ENCODE measurements at regions not wholly inside any gene's neighbourhood (a gene's known extent, or its start where the extent isn't known, plus 50 kb on each side); places are given as distances from the start of the nearest gene placed in this dataset.
"Not testable (repeated sequence)": the region's sequence is repeated elsewhere in the genome, so short reads cannot be mapped to it uniquely, and the experiment has no call there.

DNA sequence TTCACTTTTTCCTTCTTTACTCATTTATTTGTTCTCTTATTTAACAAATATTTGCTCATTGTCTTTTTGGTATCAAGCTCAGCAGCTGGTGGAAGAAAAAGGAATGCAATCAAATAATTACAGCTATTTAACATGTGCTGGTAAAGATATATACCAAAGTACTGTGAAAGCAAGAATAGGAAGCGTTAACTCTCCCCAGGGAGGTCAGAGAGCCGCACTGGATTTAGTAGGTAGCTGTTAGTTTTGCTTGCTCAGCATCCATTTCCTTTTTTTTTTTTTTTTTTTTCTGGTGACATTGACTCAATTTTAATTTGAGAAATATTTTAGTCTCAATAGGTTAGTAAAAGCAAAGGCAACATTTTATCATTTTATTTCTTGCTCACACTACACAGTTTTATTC lies 308.5 kb upstream of the MDFIC2 start:
- DNase-seq: no peak

- no peak for DNase-seq
Observed at GRCh38 chr3:70620367-70620766, 307.9 kb upstream of the MDFIC2 start.

DNA sequence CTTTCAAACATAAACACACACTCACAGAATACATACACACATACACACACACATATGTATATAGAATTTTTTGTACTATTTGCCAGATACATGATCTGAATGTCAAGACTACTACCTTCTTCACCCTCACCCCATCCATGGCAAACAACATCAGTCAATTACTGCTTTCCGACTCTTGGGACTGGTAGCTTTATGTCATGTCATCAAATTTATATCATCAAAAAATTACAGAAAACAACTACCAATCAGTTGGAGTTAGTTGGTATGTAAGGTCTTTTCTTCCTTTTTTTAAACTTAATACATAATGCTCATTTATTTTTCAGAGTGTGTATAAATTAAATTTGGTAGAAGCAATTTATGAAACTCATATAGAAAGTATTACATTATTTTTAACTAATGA lies 305.7 kb upstream of the MDFIC2 start:
- DNase-seq: no peak

DNA sequence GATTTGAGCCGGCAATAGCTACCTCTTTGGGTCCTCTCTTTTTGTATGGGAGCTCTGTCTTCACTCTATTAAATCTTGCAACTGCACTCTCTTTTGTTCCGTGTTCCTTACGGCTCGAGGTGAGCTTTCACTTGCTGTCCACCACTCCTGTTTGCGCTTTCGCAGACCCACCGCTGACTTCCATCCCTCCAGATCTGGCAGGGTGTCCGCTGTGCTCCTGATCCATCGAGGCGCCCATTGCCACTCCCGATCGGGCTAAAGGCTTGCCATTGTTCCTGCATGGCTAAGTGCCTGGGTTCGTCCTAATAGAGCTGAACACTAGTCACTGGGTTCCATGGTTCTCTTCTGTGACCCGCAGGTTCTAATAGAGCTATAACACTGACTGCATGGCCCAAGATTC lies 304.9 kb upstream of the MDFIC2 start:
- not testable (repeated sequence) for DNase-seq

GRCh38 chr3:70615286-70615685 lies 302.8 kb upstream of the MDFIC2 start:
- no peak for DNase-seq

GRCh38 chr3:70614111-70614510 lies 301.7 kb upstream of the MDFIC2 start:
- DNase-seq: no peak

DNA sequence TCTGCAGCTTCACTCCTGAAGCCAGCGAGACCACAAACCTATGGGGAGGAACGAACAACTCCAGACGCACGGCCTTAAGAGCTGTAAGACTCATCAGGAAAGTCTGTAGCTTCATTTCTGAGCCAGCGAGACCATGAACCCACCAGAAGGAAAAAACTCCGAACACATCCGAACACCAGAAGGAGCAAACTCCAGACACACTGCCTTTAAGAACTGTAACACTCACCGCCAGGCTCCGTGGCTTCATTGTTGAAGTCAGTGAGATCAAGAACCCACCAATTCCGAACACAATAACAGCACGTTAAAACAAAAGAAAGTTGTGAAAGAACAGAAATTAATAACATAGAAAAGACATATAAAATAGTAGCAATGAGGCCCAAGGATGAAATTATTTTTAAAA lies 300.5 kb upstream of the MDFIC2 start:
- no peak for DNase-seq

GRCh38 chr3:70611667-70612277 lies 299.3 kb upstream of the MDFIC2 start:
- not testable (repeated sequence) for DNase-seq

DNA sequence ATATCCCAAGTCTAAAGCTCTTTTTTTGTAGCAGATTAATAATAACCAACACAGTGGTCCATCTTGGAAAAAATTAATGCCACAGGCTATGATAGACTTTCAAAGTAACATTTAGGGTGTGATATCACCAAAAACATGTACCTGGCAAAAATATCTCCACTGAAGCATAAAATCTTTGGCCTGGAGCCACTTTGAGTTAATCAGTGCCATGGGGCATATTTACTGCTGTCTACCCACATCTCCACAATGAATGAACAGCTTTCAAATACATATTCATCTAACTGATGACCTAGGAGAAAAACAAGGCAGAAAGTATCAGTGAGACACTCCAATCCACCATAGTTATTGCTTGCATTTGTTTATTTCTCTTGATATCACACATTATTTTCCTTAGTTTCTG lies 296.0 kb upstream of the MDFIC2 start:
- DNase-seq: no peak

DNA sequence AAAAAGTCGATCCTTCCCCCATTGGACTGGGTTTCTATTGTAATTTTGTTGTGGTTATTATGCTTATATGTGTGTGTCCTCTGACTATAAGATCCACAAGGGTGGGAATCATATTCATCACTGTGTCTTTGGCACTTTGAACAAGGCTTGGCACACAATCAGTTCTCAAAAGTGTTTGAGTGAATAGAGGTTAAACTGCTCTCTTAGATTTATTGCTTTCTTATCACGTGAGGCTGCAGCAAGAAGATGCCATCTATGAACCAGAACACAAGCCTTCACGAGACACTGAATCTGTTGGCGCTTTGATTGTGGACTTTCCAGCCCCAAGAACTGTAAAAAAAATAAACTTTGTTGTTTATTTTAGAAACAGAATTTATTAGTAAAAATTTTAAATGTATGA lies 295.0 kb upstream of the MDFIC2 start:
- no peak for DNase-seq

DNA sequence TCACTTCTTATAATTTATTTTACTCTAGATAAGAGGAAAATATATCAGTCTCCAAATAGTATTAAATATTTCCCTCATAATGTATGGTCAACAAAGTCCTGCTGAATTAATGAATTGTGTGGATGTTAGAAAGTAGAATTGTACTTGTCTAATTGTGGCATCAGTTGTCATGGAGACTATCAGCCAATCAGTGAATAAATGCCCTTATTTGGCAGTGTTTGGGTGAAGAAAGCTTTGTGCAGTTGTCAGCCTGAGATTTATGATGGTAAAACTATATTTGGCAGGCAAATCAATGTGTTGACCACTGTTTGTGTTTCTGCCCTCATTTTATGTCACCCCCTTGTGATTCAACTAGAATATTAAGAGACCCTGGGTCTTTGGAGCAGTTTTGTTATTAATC lies 293.6 kb upstream of the MDFIC2 start:
- DNase-seq: no peak

DNA sequence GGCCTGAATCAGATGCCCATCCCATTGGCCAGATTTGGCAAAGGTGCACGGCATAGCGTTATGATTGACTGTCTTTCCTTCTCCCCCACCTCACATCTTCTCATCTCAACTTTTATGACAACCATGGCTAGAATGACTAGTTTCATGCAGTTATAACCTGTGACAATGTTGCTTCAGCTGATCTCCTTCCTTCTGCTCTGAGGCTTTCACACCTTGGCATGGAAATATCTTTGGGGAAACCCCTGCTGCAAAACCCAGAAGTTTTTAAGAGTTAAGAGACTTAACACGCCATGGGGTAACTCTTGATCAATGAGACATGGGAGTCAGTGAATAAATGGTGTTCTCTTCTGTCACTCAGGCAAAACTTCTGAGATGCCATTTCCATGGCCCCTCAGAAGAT lies 290.7 kb upstream of the MDFIC2 start:
- no peak for DNase-seq

DNA sequence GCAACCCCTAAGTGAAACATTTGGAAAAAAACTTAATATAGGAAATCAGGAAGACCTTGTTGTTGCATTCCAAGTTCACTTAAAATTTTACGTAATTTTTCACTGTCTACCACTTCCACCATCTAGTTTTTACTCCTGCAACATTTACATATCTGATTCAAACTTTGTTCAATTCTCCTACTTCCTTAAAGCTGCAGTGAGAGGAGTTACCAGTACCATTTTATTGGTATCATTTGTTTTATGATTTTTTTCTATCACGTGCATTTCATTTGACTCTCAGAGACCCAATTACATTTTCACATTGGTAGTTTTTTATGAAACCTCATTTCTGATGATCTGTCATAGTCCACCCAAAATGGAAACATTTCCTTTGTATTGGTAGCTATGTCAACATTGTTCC lies 284.9 kb upstream of the MDFIC2 start:
- no peak for DNase-seq

DNA sequence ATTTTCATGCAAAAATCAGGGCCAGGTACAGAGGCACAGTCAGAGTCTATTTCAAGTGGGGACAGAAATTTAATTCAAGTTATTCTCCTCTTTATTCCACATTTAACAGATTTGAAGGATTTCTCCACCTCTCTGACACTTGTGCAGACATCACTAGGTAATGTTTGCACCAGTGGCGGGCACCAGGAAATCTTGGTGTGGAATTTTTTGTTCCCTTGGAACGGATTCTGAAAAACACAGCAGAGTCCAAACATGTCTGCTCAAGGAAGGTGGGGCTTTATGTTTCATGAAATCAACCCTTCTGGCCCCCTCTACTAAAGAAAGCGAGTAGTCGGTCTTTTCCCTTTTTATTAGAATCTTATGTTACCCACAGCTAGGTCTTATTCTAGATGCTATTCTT lies 271.2 kb upstream of the MDFIC2 start:
- DNase-seq: no peak

DNA sequence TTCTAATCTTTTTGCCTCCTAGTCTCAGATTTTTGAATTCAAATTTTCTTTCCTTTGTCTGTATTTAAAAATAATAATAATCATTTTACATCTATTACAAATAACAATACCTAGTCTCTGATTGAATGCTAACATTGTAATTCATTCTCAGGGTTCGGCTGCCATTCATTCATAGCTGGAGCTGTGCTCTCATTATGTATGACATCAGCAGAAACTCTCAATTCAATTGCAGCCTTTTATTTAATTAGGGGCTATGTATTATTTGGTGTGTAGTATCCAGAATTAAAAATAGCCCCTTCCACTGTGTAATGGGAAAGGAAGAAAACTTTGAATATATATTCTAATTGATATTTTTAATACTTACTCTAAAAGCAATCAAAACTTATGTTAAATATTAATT lies 270.4 kb upstream of the MDFIC2 start:
- DNase-seq: no peak

- no peak for DNase-seq
Observed at GRCh38 chr3:70580021-70580420, 267.6 kb upstream of the MDFIC2 start.

GRCh38 chr3:70571696-70572095 lies 259.3 kb upstream of the MDFIC2 start:
- DNase-seq: no peak

DNA sequence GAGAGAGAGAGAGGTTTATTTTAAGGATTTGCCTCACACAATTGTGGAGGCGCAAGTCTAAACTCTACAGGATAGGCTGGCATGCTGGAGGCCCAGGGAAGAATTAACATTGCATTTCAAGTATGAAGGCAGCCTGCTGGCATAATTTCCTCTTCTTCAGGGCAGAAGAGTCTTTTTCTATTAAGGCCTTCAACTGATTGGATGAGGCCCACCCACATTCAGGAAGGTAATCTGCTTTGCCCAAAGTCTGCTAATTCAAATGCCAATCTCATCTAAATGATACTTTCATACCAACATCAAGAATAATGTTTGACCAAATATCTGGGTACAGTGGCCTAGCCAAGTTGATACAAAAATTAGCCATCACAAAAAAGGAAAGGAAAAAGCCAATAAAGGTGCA lies 258.1 kb upstream of the MDFIC2 start:
- no peak for DNase-seq

GRCh38 chr3:70568626-70569025 lies 256.2 kb upstream of the MDFIC2 start:
- DNase-seq: no peak

DNA sequence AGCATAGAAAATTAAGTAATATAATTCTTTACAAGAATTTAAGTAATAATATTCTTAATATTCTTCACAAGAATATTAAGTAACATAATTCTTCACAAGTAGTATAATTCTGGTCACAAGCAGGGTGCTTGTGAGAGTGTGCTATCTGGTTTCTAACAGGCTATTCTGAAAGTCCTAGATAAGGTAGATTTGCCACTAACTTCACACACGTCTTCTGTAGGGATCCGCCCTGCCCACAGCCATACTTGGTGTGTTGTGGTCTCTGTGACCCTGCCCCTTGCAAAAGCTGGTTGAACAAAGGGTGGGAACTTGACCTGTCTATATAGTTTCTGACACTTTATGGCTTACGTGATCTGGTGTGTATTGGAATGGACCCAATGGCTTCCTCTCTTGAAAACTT lies 253.4 kb upstream of the MDFIC2 start:
- DNase-seq: no peak

- no peak for DNase-seq
Observed at GRCh38 chr3:70564552-70564951, 252.1 kb upstream of the MDFIC2 start.

GRCh38 chr3:70561796-70562195 lies 249.4 kb upstream of the MDFIC2 start:
- no peak for DNase-seq

DNA sequence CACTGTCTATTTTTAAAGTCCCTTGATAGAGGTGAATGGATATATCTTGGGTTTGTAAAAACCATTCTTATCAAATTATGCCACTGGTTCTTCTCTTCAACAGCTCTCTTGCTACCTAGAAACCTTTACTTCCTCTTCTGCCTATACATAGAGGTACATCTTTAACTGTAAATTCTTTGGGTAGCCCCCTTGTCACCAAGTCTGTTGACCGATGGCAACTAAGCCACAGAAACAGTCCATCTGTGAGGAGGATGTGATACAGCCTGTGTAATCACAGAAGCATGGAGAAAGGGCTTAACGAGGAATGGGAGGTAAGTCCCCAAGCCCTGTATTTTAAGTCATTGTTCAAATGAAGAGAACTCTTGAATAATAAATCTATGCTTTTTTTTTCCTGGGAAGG lies 246.5 kb upstream of the MDFIC2 start:
- DNase-seq: no peak

DNA sequence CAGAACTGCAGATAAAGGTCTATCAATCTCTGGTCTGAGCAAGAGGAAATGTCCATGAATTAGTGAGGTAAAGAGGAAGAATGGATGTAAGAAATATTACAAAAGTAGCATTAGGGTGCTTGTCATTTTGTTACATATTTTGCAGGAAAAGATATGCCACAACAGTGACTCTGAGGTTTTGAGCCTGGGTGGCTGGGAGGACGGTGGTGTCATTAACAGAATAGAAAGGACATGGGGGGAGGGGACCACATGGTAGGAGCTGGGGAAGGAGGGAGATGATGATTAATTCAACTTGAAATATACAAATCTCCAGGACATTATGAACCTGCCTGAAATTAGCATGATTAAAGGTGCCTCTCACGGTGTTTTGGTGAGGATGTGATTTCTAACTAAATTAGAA lies 245.5 kb upstream of the MDFIC2 start:
- DNase-seq: no peak

DNA sequence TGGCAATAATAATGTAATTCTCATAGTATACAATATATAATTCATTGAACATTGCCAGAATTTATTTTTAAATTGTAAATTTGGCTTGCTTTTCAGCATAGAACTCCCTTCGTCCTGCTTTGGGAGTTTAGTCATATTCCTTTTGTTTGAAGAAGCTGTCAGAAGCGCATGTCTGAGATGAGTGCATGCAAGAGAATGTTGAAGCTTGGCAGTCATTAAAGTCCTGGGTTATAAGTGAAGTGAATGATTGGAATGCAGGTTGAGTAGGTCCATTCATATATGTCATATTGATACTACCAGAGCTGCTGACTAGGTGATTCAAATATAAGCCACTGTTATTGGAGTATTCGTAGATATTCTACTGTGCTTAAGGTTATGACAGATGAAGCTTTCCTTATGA lies 243.6 kb upstream of the MDFIC2 start:
- DNase-seq: no peak

DNA sequence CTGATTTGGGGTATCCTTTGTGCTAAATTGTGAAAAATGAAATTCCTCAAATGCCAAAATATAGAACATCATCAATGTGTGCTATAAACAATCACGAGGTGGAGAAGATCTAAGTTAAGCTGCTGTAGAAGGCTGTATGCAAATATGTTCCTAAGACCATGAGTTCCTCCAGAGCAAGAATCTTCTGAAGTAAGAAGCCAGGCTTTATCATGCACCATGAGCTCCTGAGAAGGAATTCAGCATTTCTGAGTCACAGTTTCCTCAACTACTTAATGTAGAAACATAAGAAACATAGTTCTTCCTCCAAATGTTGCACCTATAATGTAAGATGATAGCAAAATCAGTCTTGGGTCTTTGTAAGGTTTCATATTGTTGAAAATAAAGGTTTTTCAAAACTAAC lies 241.7 kb upstream of the MDFIC2 start:
- DNase-seq: no peak

Data from CD4-positive, alpha-beta T cell treated with Interleukin-10 for 1 hour (primary cell).